Endothelial cell of umbilical vein (primary cell): ENCODE measurements at regions not wholly inside any gene's neighbourhood (a gene's known extent, or its start where the extent isn't known, plus 50 kb on each side); places are given as distances from the start of the nearest gene placed in this dataset.

Source experiments
- BruUV-seq: library from RNA; stranded (reverse); fragments of 400-500 nt; replicated peaks from 2 replicates; lab custom pipeline; 2021; lab: Mats Ljungman, UMichigan
- CTCF ChIA-PET: fragments of 300-600, 350-600 bp; sonication (Branson Sonifier 250); formaldehyde crosslinking; loops from one replicate; lab custom pipeline; 2021; ENCODE audit warnings: antibody characterized with exemption, inconsistent platforms; lab: Charles Lee
- POLR2A ChIA-PET: fragments of 300-600, 350-600 bp; sonication (Branson Sonifier 250); formaldehyde crosslinking; loops from one replicate; lab custom pipeline; 2021; ENCODE audit warnings: antibody characterized with exemption, inconsistent platforms; lab: Charles Lee
- DNase-seq: peaks from one replicate; pipeline ENCODE4 v3.0.0-alpha.2; 2011; ENCODE audit warnings: low read depth, low spot score
- FAIRE-seq: peaks from 2 replicates; lab custom pipeline; 2011; peaks lifted over from hg19 to GRCh38; lab: Jason Lieb, UNC
- H2AFZ ChIP-seq: 2 replicates; pipeline ENCODE4 v1.6.0; 2012; ENCODE audit warnings: low read depth, low read length, control low read depth, inconsistent platforms
- H3K27ac ChIP-seq: 2 replicates; pipeline ENCODE4 v1.5.1; 2011; ENCODE audit warnings: low read depth, mild to moderate bottlenecking, control low read depth, low read length, moderate library complexity; ENCODE audit not compliant: insufficient read depth
- H3K27me3 ChIP-seq, 2 experiments: 2 replicates each; pipeline versions ENCODE4 v1.6.0 to v1.6.1; 2011; ENCODE audit warnings: low read length in 2 of 2, mixed read lengths in 1 of 2; ENCODE audit not compliant: control insufficient read depth in 2 of 2, insufficient read depth in 2 of 2
- H3K36me3 ChIP-seq, 2 experiments: 2 replicates in 1 of 2; 3 replicates in 1 of 2; pipeline ENCODE4 v1.5.1; 2011; ENCODE audit warnings: low read length in 2 of 2, mild to moderate bottlenecking in 1 of 2, moderate library complexity in 1 of 2; ENCODE audit not compliant: control insufficient read depth in 2 of 2, insufficient read depth in 2 of 2; ENCODE audit errors: extremely low read depth in 1 of 2
- H3K4me1 ChIP-seq: 3 replicates; pipeline ENCODE4 v1.5.1; 2011; ENCODE audit warnings: mild to moderate bottlenecking, low read length; ENCODE audit not compliant: control insufficient read depth, insufficient read depth; ENCODE audit errors: extremely low read depth
- H3K4me2 ChIP-seq: 2 replicates; pipeline ENCODE4 v1.6.1; 2011; ENCODE audit warnings: low read length, control low read depth, mixed read lengths; ENCODE audit not compliant: insufficient read depth
- H3K4me3 ChIP-seq, 3 experiments: fragments of 200-600 bp in 1 of 3; sonication (generic), shearing (Covaris generic) in 1 of 3; replicated peaks in 1 of 3; 2 replicates each; pipeline ENCODE4 v1.5.1; 2011 to 2016; ENCODE audit warnings: control low read depth in 3 of 3, low read length in 3 of 3, mild to moderate bottlenecking in 2 of 3, inconsistent platforms in 1 of 3, low read depth in 1 of 3, moderate library complexity in 1 of 3; ENCODE audit not compliant: insufficient read depth in 1 of 3
- H3K79me2 ChIP-seq: 2 replicates; pipeline ENCODE4 v1.6.0; 2012; ENCODE audit warnings: low read length, inconsistent platforms; ENCODE audit not compliant: control insufficient read depth, insufficient read depth
- H3K9ac ChIP-seq: replicated peaks from 2 replicates; pipeline ENCODE3; 2011; ENCODE audit warnings: low read length, control low read depth; ENCODE audit not compliant: insufficient read depth; ENCODE audit errors: extremely low read depth
- H3K9me1 ChIP-seq: replicated peaks from 3 replicates; pipeline ENCODE4 v1.6.0; 2011; ENCODE audit warnings: mild to moderate bottlenecking, low read length; ENCODE audit not compliant: control insufficient read depth, insufficient read depth; ENCODE audit errors: extremely low read depth
- H3K9me3 ChIP-seq: replicated peaks from 2 replicates; pipeline ENCODE4 v1.5.1; 2012; ENCODE audit warnings: low read length, inconsistent platforms; ENCODE audit not compliant: control insufficient read depth, insufficient read depth
- H4K20me1 ChIP-seq: replicated peaks from 2 replicates; pipeline ENCODE3; 2011; ENCODE audit warnings: mild to moderate bottlenecking, low read length; ENCODE audit not compliant: control insufficient read depth, insufficient read depth; ENCODE audit errors: extremely low read depth
- EZH2 ChIP-seq: IDR thresholded peaks from 2 replicates; pipeline ENCODE4 v1.6.1; 2012; ENCODE audit warnings: borderline replicate concordance, low read depth, mild to moderate bottlenecking, moderate library complexity, low read length, inconsistent platforms; ENCODE audit not compliant: severe bottlenecking
- GATA2 ChIP-seq: IDR thresholded peaks from 2 replicates; pipeline ENCODE4 v1.7.0; 2011; ENCODE audit warnings: low read depth, mild to moderate bottlenecking, moderate library complexity, mixed read lengths, low read length; ENCODE audit not compliant: insufficient read length, insufficient read depth
- JUN ChIP-seq: IDR thresholded peaks from 2 replicates; pipeline ENCODE4 v1.6.1; 2011; ENCODE audit warnings: borderline replicate concordance, low read depth; ENCODE audit not compliant: insufficient read length, insufficient read depth
- MYC ChIP-seq: IDR thresholded peaks from one replicate; pipeline ENCODE4 v1.6.1; 2011; ENCODE audit warnings: mild to moderate bottlenecking, low read depth, low read length
- POLR2A ChIP-seq: IDR thresholded peaks from 2 replicates; pipeline ENCODE4 v1.6.1; 2012; ENCODE audit warnings: low read depth, mild to moderate bottlenecking, control low read depth, low read length
- POLR2AphosphoS5 ChIP-seq: IDR thresholded peaks from 2 replicates; pipeline ENCODE4 v1.6.1; 2012; ENCODE audit warnings: low read depth, mild to moderate bottlenecking, control low read depth, low read length, moderate library complexity; ENCODE audit not compliant: insufficient read depth
- dilution Hi-C: fragments of 300-500 bp; cut with MboI; formaldehyde crosslinking; loops from one replicate; pipeline ENCODE4 v1.15.0; 2019; ENCODE audit warnings: low sequenced_read_pairs; ENCODE audit not compliant: extremely low pct_ligation_motif_present
- intact Hi-C: fragments of 100-400 bp; cut with micrococcal nuclease; formaldehyde crosslinking; loops from one replicate; pipeline ENCODE4 v1.10.0; 2022
- TF ChIP-seq, protein P1 (sequence below): IDR thresholded peaks from 2 replicates; pipeline ENCODE4 v1.6.1; 2011; ENCODE audit not compliant: insufficient read depth, insufficient read length
- TF ChIP-seq, protein P2 (sequence below), 2 donors: IDR thresholded peaks; 1 replicate in 1 of 2; 2 replicates in 1 of 2; pipeline ENCODE4 v1.5.1; 2011; ENCODE audit warnings: low read length in 2 of 2, mild to moderate bottlenecking in 2 of 2, moderate library complexity in 2 of 2, control low read depth in 1 of 2, inconsistent platforms in 1 of 2, low read depth in 1 of 2; ENCODE audit not compliant: insufficient read depth in 1 of 2; ENCODE audit errors: extremely low read depth in 1 of 2

DNA sequence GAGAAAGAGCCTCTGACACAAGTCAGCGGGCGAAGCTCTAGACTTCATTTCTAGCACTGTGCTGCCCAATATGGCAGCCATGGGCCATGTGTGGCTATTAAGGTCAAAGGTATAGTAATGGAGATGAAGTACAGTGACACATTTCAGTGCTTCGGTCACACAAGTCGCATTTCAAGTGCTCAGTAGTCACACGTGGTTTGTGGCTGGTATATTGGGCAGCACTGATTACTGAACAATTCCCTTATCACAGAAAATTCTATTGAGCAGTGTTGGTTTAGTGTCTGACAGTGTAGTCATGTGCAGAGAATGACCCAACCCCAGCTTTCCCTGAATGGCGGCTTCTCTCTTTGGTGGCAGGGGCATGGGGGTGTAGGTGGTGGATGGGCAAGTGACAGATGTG, 84.9 kb upstream of the SDK2 start:
- no peaks in the 10 kb centered on the region for H3K4me1 ChIP-seq
- no peak overlapping the region for H3K4me3 ChIP-seq
- H3K27ac ChIP-seq: no peak overlapping the region
- H4K20me1 ChIP-seq: no peaks in the 10 kb centered on the region
- FAIRE-seq: no peak
- CTCF ChIA-PET: no interaction called here
- no peak overlapping the region for H2AFZ ChIP-seq
- no peak overlapping the region for H3K9ac ChIP-seq
- dilution Hi-C loops (no loop called here), intact Hi-C loops (no loop called here)
- H3K36me3 ChIP-seq: no peaks in the 10 kb centered on the region
- H3K9me3 ChIP-seq: no peaks in the 10 kb centered on the region
- DNase-seq: no peak
- BruUV-seq: no TSS peak
- POLR2A ChIA-PET: no interaction called here
- no peaks in the 10 kb centered on the region for H3K79me2 ChIP-seq
- H3K27me3 ChIP-seq: no peaks in the 10 kb centered on the region
- H3K9me1 ChIP-seq: no peaks in the 10 kb centered on the region
- no peak overlapping the region for H3K4me2 ChIP-seq
- no peak for TF ChIP-seq GATA2
- no peak for TF ChIP-seq POLR2A
- no peak for TF ChIP-seq JUN
- TF ChIP-seq EZH2: no peak
- TF ChIP-seq, protein P1, sequence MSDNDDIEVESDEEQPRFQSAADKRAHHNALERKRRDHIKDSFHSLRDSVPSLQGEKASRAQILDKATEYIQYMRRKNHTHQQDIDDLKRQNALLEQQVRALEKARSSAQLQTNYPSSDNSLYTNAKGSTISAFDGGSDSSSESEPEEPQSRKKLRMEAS: no peak
- TF ChIP-seq POLR2AphosphoS5: no peak
- TF ChIP-seq, protein P2, sequence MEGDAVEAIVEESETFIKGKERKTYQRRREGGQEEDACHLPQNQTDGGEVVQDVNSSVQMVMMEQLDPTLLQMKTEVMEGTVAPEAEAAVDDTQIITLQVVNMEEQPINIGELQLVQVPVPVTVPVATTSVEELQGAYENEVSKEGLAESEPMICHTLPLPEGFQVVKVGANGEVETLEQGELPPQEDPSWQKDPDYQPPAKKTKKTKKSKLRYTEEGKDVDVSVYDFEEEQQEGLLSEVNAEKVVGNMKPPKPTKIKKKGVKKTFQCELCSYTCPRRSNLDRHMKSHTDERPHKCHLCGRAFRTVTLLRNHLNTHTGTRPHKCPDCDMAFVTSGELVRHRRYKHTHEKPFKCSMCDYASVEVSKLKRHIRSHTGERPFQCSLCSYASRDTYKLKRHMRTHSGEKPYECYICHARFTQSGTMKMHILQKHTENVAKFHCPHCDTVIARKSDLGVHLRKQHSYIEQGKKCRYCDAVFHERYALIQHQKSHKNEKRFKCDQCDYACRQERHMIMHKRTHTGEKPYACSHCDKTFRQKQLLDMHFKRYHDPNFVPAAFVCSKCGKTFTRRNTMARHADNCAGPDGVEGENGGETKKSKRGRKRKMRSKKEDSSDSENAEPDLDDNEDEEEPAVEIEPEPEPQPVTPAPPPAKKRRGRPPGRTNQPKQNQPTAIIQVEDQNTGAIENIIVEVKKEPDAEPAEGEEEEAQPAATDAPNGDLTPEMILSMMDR (IDR thresholded peaks at IDR 0.05; ENCODE audit: extremely low read depth in 1 of 2, insufficient read depth in 1 of 2, low read depth in 1 of 2, low read length in 2 of 2): no peak
- no peak for TF ChIP-seq MYC
